ENCODE measurements at regions not wholly inside any gene's neighbourhood (a gene's known extent, or its start where the extent isn't known, plus 50 kb on each side); places are given as distances from the start of the nearest gene placed in this dataset.

GRCh38 chr16:85276258-85276657 is 164.0 kb upstream of the CIBAR2 start:
- Histone ChIP-seq H2BK5ac (ENCODE audit: insufficient read length, low read length) (no peak overlapping the region), H2BK15ac (ENCODE audit: low read depth, low read length) (no peak overlapping the region), H3K79me2 (ENCODE audit: insufficient read depth, low read length) (no peaks in the 10 kb centered on the region), H4K91ac (ENCODE audit: insufficient read length, low read depth, low read length) (no peak overlapping the region), H3K4me2 (ENCODE audit: insufficient read depth, insufficient read length, low read length) (no peak overlapping the region), H4K8ac (replicated peaks; ENCODE audit: insufficient read length, low read depth, low read length) (no peak overlapping the region), H3K4me1 (ENCODE audit: insufficient read depth, low read length) (no peaks in the 10 kb centered on the region; the same call in 1 of the 2 replicates), H2BK20ac (ENCODE audit: low read depth, low read length, poor library complexity, severe bottlenecking) (no peak overlapping the region), H4K20me1 (ENCODE audit: control insufficient read depth, insufficient read depth, insufficient read length) (no peaks in the 10 kb centered on the region), H2AFZ (ENCODE audit: low read length) (no peak overlapping the region), H3K27ac (ENCODE audit: insufficient read length, low read depth, low read length) (no peak overlapping the region), H3K79me1 (ENCODE audit: insufficient read depth, low read depth, low read length, poor library complexity, severe bottlenecking) (no peaks in the 10 kb centered on the region), H4K5ac (ENCODE audit: insufficient read length, low read depth, low read length) (no peak overlapping the region), H3K9ac (ENCODE audit: extremely low read depth, insufficient read length, low read length) (no peak overlapping the region), H3K14ac (ENCODE audit: insufficient read depth, low read length) (no peak overlapping the region), H3K23ac (ENCODE audit: insufficient read length, low read depth, low read length) (no peak overlapping the region), H3K4ac (ENCODE audit: low read depth, low read length) (no peak overlapping the region), H3K27me3 (ENCODE audit: insufficient read depth, low read length) (no peaks in the 10 kb centered on the region), H3K9me3 (ENCODE audit: control insufficient read depth, low read depth, low read length) (no peaks in the 10 kb centered on the region), H3K56ac (ENCODE audit: insufficient read length, low read depth, low read length) (no peak overlapping the region), H2BK12ac (ENCODE audit: insufficient read length, low read depth, low read length) (no peak overlapping the region), H3K18ac (ENCODE audit: insufficient read length, low read depth, low read length) (no peak overlapping the region), H3K23me2 (ENCODE audit: insufficient read length, low read depth, low read length, poor library complexity, severe bottlenecking) (no peaks in the 10 kb centered on the region), H2AK5ac (ENCODE audit: insufficient read length, low read length) (no peak overlapping the region), H3T11ph (ENCODE audit: low read length) (no peak overlapping the region), H2BK120ac (ENCODE audit: low read depth, low read length, poor library complexity, severe bottlenecking) (no peak overlapping the region)
- no peak for DNase-seq
- peaks cover 11 to 28% of the 10 kb centered on the region in 2 experiments for H3K4me1 Mint-ChIP-seq
- H3K36me3 Mint-ChIP-seq (ENCODE audit: insufficient read depth in 1 of 3, low read depth in 3 of 3), result peaks cover 0 to 4% (median 0%) of the 10 kb centered on the region in 3 experiments; a peak in 1 of 7 replicates
- H3K4me3 Mint-ChIP-seq, result no peak overlapping the region
- H3K27ac Mint-ChIP-seq, result peak overlapping the region in 1 of 3 experiments; percentile 59; a peak in 1 of 7 replicates
- TF ChIP-seq CTCF (conservative IDR thresholded peaks at IDR 0.05), result no peak
- WGBS (ENCODE audit: extremely low coverage, insufficient read length, low lambda C conversion rate), result no CpG with 5 or more reads among the region's 12 CpGs
- H3K27me3 Mint-ChIP-seq (ENCODE audit: low read depth), result no peaks in the 10 kb centered on the region
- H3K9me3 Mint-ChIP-seq, result no peaks in the 10 kb centered on the region

Measured in H9 (cell line).